Left lobe of liver (tissue), 2 donors: ENCODE measurements at regions not wholly inside any gene's neighbourhood (a gene's known extent, or its start where the extent isn't known, plus 50 kb on each side); places are given as distances from the start of the nearest gene placed in this dataset.
"Not testable (repeated sequence)": the region's sequence is repeated elsewhere in the genome, so short reads cannot be mapped to it uniquely, and the experiment has no call there.

Experiments used
- ATAC-seq: fragments of 200-7000 bp; cut with Tn5 transposase; one replicate; pipeline ENCODE4 v1.9.1; 2020; ENCODE audit warnings: mild to moderate bottlenecking, moderate library complexity
- DNase-seq: peaks from one replicate; pipeline ENCODE4 v3.0.0-alpha.2; 2020; ENCODE audit warnings: low spot score
- donor health status: DM: no; HTN: no; CAD: no; lungs with moderate emphysema.
- donor health status: DM: no; HTN: yes; CAD: no.

DNA sequence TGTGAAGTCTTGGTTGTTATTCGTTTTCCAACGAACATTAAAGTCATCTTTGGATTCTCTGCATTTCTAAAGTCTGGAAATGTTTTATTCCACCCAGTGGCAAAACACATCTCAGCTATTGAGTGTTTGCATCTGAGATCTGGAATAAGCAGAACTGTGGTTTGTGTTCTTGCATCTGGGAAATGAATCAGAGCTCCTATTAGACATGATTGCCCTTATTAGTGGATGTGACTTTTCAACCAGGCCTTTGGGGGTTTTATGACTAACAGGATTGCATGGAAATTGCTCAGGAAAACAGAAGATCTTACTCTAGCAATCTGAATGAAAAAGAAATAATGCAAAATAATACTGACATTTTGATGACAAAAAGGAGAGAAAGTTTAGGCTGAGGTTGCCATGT is 488.8 kb downstream of the IRS2 start:
- ATAC-seq: no peak
- no peak for DNase-seq

DNA sequence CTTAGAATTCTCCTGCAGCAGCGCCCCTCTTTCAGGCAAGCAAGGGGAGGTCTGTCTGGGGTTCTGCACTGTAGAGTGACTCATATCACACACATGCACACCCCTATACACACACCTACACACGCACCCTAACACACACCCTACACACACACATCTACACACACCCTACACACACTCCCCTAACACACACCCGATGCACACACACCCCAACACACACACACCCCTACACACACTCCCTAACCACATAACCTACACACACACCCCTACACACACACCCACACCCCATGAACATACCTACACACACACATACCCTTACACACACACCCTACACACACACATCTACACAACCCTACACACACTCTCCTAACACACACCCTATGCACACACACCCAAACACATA is 493.2 kb downstream of the IRS2 start:
- DNase-seq (no peak), ATAC-seq (no peak)

DNA sequence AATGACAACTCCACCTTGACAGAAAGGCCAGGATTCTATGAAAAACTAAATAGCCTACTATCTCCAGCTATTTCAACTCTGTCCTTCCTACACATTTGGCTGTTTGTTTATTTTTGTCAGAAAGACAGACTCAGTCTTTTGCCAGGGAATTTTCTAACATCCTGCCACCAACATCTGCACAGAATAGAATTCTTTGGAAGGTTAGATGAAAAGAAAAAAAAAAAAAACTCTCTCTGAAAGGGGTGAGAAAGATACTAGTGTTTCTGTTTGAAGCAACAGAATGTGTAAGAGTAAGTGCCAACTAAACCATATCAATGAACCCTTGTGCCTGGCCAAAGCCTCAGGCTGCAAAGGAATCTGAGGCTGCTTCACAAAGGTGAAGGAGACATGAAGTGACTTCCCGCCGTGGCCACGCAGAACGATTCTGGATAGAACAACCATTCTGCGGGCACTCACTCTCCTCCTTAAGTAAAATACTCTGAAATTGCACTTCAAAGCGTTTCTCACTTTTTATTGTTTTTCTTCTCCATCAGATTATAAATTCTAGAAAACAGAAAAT is 498.2 kb downstream of the IRS2 start:
- DNase-seq (no peak), ATAC-seq (no peak)

DNA sequence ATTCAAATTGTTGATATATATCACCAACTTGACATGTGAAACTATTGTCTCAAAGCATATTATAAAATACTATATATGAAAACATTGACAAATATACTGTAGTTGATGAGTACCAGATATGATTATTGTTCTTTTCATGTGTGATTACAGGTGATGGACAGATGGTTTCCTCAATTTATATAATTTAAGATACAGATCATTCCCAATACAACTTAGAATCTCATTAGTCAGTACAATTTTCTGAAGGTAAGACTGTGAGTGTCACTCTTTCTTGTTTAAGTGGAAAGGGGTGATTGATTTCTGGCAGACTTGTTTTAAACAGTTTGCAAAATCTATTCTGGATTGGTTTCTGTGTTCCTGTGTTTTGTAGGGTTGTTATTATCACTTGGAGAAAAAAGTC is 498.8 kb downstream of the IRS2 start:
- no peak for DNase-seq

DNA sequence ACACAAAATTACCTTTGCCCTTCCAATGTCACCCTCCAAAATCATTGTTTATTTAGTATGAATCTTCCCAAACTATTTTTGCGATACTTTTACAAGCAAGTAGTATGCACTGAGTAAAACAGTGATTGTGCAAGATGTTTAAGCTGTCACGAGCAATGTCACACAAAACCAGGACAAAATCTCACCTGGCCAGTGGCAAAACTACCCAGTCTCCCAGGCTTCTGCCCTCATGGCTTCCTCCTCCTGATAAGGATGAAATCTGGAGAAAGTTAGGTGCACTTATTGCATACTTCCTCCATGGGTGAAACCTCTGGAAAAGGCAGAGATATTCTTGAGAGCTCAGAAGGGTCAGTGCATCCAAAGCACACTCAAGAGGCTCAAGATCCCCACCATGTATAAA is 500.8 kb downstream of the IRS2 start:
- no peak for ATAC-seq

More for the DNA sequence above, 498.8 kb downstream of the IRS2 start:
- no peak for ATAC-seq

DNA sequence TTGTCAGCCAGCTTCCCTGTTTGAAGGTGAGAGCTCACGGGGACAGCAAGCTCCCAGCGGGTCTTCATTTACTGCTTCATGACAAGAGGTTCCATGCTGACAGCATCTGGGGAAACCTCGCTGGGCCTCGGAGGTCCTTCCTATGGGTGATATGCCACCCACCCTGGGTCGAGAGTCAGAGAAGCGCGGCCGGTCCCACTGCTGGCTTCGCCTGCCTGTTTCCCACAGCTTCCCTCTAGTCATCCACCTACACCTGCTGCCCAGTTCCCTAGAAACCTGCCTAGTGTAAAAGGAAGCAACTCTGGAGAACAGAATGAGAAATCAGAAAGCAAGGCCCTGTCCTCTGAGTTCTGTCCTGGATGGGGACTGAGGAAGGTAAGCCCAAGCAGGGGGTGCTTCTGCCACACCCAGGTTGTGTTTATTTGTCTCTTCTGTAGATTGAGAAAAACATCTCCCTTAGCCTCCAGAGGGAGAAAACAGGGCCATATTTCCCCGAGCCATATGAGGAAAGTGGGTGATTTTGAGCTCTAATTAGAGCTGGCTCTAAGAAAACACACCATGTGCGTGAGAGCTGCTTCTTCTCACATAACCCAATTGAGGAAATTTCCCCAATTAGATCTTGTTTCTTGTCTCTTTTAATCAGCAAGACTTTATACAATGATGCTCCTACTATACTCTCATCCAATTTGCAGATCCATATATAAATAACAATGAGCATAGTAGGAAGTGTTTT is 504.3 kb downstream of the IRS2 start:
- ATAC-seq (no peak), DNase-seq (no peak)

More for the DNA sequence above, 500.8 kb downstream of the IRS2 start:
- DNase-seq: no peak

DNA sequence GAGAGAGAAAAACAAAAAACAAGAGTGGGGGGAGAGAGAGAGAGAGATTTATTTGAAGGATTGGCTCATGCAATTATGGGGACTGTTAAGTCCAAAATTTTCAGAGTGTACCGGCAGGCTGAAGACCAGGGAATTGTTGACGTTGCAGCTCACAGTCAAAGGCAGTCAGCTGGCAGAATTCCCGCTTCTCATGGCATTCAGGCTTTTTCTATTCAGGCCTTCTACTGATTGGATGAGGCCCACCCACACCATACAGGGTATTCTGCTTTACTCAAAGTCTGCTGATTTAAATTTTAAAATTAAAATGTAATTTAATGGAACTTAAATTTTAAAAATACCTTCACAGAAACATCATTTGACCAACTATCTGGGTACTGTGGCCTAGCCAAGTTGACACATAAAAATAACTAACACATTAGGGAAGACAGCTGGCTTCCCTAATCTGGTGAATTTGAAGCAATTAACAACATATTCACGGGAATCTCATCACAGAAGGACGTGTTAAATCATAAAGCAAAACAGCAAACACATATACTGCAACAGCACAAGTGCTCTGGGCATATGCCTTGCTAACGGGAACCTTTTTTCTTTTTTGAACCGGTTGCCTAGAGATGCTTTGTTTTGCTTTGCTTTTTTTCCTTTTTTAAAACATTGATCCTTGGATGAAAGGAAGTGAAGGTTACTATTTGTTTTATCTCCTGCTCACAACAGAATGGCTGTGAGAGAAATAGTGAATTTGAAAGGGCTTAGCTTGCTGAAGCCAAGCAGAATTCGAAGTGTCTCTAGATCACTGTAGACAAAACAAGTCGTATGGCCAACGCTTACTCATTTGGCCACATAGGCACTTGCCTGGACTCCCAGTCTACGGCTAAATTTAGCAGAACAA is 505.1 kb downstream of the IRS2 start:
- no peak for DNase-seq
- ATAC-seq: no peak

DNA sequence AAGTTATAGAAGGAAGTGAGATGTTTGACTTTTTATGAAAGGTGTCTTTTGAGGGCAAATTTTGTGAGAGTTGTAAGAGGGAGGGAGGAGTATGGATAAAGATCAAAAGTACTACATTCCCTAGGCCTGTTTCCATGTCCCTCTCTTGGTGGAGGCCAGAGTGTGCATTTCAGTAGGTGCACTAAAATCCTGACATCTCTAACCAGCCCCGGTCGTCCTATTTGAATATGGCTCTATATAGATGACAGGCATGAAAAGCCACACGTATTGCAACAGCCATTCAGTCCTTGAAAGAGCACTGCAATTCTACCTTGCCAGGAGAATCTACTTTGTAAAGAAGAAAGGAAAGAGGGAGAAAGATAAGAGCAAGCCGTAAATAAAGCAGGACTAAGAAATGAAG is 510.1 kb downstream of the IRS2 start:
- no peak for DNase-seq
- ATAC-seq: no peak

DNA sequence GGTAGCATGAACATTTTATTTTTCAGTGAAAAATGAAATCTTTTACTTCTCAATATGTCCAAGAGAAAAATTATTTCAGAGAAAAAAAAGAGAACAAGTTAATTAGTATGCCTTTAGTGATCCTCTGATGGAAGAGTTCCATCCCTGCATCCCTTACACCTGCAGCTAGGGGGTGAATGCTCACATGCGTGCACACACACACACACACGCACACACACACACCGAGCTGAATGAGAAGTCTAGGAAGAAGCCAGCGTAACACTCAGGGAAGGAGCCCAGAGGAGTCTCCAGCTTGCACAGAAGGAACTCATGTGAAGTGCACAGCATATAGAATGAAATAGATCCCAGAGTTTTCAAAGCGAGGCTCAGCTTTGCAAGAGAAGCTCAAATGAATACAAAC is 510.5 kb downstream of the IRS2 start:
- no peak for DNase-seq
- ATAC-seq: peak; percentile 87

DNA sequence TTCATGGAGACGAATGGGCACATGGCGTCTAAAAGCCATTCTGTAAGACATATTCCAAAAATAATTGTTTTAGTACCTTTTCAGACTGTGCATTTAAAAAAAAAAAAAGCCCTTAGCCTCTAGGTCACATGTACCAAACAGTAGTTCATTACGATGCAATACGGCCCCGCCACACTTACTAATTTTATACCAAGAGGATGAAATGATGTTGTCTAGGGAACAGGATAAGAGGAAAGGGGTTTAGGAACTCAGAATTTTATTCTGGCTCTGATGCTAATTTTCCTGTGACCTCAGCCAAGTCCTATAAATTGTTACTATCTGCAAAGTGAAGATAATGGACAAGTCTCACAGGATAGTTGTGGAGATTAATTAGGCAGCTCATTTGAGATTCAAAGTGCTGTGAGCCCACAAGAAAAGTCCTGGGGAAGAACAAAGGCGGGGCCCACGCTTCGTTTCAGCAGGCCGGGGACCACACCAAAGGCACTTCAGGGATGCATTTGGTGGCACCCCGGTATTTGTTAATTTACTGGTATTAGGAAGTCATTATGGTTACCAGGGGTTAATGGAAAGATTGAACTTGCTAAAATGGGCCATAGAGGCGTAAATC is 511.1 kb downstream of the IRS2 start:
- no peak for DNase-seq
- no peak for ATAC-seq

DNA sequence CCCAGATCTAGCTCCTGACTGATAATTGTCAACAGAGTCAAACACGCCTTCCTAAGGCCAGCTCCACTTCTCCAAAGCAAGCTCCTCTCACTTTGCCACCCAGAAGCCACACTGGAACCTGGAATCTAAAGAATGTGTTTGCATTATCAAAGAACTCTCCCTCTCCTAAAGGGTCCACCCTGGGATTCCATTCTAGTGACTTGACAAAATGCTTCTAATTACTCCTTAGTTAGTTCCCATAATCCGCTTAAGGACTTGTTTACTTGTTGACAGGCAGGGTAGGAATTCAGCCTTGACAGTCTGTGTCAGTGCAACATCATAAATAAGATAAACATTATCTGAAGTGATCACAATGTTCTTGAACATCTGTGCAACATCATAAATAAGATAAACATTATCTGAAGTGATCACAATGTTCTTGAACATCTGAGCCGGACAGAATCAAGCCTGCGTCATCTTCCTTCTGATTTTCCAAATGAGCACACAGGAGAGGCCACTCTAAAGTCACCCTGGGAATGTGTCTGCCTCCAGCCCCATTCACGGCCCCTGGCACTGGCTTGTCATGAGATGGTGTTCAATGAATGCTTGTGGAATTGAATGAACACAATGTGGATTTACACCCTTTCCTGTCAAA is 512.1 kb downstream of the IRS2 start:
- DNase-seq: no peak
- ATAC-seq: no peak

DNA sequence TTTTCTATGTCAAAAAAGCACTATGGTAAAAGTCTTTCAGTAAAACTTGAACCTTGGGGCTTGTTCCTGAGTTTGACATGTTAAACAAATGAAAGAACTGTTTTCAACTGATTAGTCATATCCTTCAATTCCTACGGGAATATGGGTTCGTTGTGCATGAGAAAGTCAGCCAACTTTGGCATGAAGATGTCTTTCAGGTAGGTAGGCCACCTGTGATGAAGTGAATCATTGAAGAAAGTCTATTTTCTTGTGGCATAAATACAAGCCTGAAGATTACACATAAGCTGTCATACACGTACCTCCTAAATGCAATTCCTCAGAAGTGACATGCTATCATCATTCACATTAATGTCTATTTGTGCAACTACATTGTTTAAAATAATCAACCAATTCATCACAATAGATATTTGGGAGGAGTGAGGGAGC is 513.0 kb downstream of the IRS2 start:
- DNase-seq (no peak), ATAC-seq (no peak)

DNA sequence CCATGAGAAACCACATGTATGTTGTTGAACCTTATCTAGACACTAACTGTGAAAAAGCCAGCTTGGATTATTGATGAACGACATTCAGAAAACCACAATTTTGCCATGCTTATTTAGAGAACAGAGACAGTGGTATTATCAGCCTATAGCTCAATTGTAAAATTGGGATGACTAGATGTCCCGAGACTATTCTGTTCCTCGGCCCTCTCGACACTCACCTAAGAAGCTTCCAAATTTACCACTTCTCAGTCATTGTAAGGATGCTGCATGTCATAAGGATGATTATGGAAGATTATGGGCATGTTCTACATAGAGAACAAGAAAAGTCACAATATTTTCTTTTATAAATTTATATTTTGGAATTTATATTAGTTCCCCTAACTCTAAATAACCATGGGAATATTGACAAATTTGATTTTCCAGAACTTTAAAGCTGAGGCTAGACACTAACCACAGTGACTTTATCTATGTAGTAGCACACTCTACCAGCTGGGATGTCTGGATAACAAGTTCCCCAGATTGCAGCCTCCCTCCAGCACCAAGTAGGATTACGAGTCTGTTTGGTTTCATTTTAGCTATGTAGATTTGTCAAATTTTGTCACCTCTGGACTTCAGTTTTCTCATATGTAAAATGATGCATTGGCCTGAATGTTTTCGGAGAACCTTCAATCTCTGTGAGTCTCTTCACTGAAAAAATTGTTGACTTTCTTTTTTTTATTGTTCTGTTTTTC is 513.6 kb downstream of the IRS2 start:
- ATAC-seq (no peak), DNase-seq (no peak)

DNA sequence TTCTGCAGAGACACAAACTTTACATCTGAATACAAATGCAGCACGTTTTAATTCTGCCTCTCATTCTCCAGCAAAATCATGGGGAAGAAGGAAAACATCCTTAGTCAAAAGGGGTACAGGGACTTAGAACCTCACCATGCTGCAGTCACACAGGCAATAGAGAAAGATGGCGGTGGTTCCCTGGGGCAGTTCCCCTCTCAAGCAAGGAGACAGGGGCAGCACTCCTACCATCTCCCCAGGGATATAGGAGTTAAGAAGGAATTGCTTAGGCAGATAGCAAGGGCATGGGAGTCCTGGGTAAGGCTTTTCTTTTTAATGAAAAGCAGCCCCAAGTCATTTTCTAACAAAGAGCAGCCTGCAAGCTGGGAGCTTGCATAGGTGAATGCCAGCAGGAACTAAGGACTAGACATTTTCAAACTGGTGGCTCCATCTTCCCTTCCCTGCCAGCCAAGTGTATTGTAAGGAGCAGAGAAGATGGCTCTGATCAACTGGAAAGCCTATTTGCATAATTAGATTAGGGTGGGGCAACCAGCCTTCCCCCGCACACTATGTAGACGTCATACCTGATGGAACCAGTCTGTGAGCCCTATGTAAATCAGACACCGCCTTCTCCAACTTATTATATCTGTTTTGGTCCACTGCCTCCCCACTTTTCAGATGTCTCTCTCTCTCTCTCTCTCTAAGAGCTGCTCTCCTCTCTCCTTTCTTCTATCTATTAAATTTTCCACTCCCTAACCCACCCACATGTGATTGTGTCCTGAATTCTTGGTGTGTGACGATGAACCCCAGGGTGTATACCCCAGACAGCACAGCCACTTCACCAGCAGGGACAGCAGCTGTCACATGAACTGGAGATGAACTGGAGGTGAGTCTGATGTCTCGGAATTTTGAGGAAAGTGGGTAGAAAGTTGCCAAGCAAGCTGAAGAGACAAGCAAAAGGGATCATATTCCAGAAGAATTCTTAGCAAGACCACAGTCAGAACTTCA is 514.5 kb downstream of the IRS2 start:
- ATAC-seq (no peak), DNase-seq (no peak)

DNA sequence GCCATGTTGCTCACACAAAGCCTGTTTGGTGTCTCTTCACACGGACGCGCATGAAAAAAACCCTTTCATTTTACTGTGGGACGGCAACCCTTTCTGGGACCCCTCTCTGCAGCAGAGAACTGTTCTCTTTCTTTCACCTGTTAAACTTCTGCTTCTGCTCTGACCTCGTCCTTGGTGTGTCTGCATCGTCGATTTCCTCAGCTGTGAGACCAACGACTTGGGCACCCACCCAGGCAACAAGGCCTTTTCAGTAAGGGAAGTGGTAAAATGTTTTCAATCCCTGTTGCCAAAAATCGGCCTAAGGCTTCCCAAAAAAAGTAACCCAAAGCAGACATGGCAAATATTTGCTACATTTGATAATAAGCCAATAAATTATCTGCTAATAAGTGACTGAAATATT is 515.3 kb downstream of the IRS2 start:
- ATAC-seq (no peak), DNase-seq (no peak)

DNA sequence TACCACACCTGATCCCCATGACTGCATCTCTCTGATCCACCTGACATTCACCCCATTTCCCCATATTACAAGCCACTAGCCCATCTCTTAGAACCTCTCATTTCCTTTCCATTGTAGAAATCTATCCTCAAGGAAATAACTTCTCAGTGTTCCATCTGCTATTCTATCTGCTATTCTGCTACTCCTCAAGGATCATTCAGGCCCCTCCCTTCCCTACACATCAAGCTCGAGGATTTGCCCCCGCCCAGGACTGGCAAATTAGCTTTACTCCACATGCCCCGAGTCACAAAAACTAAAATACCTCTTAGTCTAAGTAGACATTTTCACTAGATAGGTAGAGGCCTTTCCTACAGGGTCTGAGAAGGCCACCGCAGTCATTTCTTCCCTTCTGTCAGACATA is 517.0 kb downstream of the IRS2 start:
- DNase-seq, ATAC-seq: not testable (repeated sequence)

DNA sequence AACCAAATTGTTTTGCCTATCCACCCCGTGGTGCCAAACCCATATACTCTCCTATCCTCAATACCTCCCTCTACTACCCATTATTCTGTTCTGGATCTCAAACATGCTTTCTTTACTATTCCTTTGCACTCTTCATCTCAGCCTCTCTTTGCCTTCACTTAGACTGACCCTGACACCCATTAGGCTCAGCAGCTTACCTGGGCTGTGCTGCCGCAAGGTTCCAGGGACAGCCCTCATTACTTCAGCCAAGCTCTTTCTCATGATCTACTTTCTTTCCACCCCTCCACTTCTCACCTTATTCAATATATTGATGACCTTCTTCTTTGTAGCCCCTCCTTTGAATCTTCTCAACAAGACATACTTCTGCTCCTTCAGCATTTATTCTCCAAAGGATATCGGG is 517.9 kb downstream of the IRS2 start:
- not testable (repeated sequence) for ATAC-seq, DNase-seq

DNA sequence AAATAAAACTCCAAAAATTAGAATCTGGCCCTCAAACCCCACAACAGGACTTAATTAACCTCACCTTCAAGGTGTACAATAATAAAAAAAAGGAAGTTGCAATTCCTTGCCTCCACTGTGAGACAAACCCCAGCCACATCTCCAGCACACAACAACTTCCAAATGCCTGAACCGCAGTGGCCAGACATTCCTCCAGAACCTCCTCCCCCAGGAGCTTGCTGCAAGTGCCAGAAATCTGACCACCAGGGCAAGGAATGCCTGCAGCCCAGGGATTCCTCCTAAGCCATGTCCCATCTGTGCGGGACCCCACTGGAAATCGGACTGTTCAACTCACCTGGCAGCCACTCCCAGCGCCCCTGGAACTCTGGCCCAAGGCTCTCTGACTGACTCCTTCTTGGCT is 519.0 kb downstream of the IRS2 start:
- ATAC-seq: not testable (repeated sequence)

DNA sequence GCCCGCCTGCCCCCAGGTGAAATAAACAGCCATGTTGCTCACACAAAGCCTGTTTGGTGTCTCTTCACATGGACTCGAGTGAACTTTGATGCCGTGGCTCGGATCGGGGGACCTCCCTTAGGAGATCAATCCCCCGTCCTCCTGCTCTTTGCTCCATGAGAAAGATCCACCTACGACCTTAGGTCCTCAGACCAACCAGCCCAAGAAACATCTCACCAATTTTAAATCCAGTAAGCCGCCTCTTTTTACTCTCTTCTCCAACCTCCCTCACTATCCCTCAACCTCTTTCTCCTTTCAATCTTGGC is 521.0 kb downstream of the IRS2 start:
- not testable (repeated sequence) for ATAC-seq, DNase-seq

More for the DNA sequence above, 519.0 kb downstream of the IRS2 start:
- not testable (repeated sequence) for DNase-seq
